CD4-positive, alpha-beta T cell (primary cell): ENCODE measurements at regions not wholly inside any gene's neighbourhood (a gene's known extent, or its start where the extent isn't known, plus 50 kb on each side); places are given as distances from the start of the nearest gene placed in this dataset.
"Not testable (repeated sequence)": the region's sequence is repeated elsewhere in the genome, so short reads cannot be mapped to it uniquely, and the experiment has no call there.

Experiments used
- ATAC-seq: fragments of 200-7000 bp; cut with Tn5 transposase; one replicate; pipeline ENCODE4 v1.10.0; 2022; ENCODE audit warnings: mild to moderate bottlenecking; ENCODE audit not compliant: poor library complexity
- CTCF ChIA-PET: fragments of 350-600 bp; sonication (Branson Sonifier 250); formaldehyde crosslinking; loops from one replicate; lab custom pipeline; 2021; ENCODE audit warnings: antibody characterized with exemption, inconsistent platforms; lab: Charles Lee
- POLR2A ChIA-PET: fragments of 350-600 bp; sonication (Branson Sonifier 250); formaldehyde crosslinking; loops from one replicate; lab custom pipeline; 2021; ENCODE audit warnings: antibody characterized with exemption, inconsistent platforms; lab: Charles Lee
- DNase-seq, 14 experiments: peaks; one replicate each; pipeline ENCODE4 v3.0.0-alpha.2; 2013 to 2020; ENCODE audit warnings: mixed read lengths in 2 of 14
- H3K27ac ChIP-seq, 2 donors: one replicate each; pipeline versions ENCODE4 v1.5.1 to v1.7.0; 2013; ENCODE audit warnings: low read length in 2 of 2, low read depth in 1 of 2, mild to moderate bottlenecking in 1 of 2
- H3K27me3 ChIP-seq, 2 experiments: 1 replicate in 1 of 2; 2 replicates in 1 of 2; pipeline versions ENCODE4 v1.6.1 to v1.7.0; 2013; ENCODE audit warnings: low read length in 2 of 2, control low read depth in 1 of 2, mild to moderate bottlenecking in 1 of 2, moderate library complexity in 1 of 2; ENCODE audit not compliant: insufficient read depth in 2 of 2, control insufficient read depth in 1 of 2
- H3K36me3 ChIP-seq: one replicate; pipeline ENCODE4 v1.6.1; 2013; ENCODE audit warnings: low read length, control low read depth; ENCODE audit not compliant: insufficient read depth
- H3K4me1 ChIP-seq: one replicate; pipeline ENCODE4 v1.6.1; 2013; ENCODE audit warnings: low read length, control low read depth; ENCODE audit not compliant: insufficient read depth
- H3K4me3 ChIP-seq: one replicate; pipeline ENCODE4 v1.5.1; 2013; ENCODE audit warnings: mild to moderate bottlenecking, low read length, moderate library complexity
- H3K9me3 ChIP-seq, 2 experiments: 1 replicate in 1 of 2; 2 replicates in 1 of 2; pipeline versions ENCODE4 v1.6.1 to v1.7.0; 2013; ENCODE audit warnings: low read length in 2 of 2, mild to moderate bottlenecking in 2 of 2, control low read depth in 1 of 2, moderate library complexity in 1 of 2; ENCODE audit not compliant: control insufficient read depth in 1 of 2, insufficient read depth in 1 of 2
- H3K27ac Mint-ChIP-seq: one replicate; pipeline ENCODE4 v1.8.0; 2020; ENCODE audit warnings: mixed read lengths
- H3K27me3 Mint-ChIP-seq: one replicate; pipeline ENCODE4 v1.8.0; 2021; ENCODE audit warnings: mixed read lengths
- H3K36me3 Mint-ChIP-seq: one replicate; pipeline ENCODE4 v1.8.0; 2021; ENCODE audit warnings: low read depth, mixed read lengths
- H3K4me1 Mint-ChIP-seq: one replicate; pipeline ENCODE4 v1.8.0; 2021; ENCODE audit warnings: low read depth, mixed read lengths
- H3K4me3 Mint-ChIP-seq: one replicate; pipeline ENCODE4 v1.8.0; 2020; ENCODE audit warnings: mild to moderate bottlenecking, mixed read lengths
- H3K9me3 Mint-ChIP-seq: one replicate; pipeline ENCODE4 v1.8.0; 2020; ENCODE audit warnings: mixed read lengths
- CTCF ChIP-seq: fragments of 200-600 bp; IDR thresholded peaks from one replicate; pipeline ENCODE4 v1.8.0; 2022; ENCODE audit warnings: antibody characterized with exemption, mild to moderate bottlenecking
- intact Hi-C, 2 experiments: fragments of 100-400 bp; cut with DNase I in 1 of 2; cut with micrococcal nuclease in 1 of 2; formaldehyde crosslinking; loops; one replicate each; pipeline versions ENCODE4 v1.15.1 to v1.9.0; 2023 to 2025; cut with DNase I, micrococcal nuclease

DNA sequence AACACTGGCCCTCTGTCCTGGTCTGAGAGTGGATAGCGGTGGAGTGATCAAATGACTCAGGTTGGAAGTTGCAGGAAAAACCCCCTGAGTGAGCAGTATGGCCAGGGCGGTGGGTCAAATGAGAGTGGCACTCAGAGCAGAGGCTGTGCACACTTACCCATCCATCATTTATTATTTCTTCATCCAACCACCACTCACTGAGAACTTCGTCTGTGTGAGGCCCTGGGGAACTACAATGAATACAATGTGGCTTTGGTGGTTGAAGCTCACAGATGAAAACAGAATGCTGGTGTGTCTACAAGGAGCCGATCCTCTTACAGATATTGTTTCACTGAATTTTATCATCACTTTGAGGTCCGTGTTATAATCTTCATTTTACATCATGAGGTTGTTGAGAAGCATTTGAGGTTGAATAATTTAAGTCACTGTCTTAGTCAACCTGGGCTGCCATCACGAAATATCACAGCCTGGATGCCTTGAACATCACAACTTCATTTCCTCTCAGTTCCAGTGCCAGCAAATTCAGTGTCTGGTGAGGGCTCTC lies 73.4 kb upstream of the ID2 start:
- Mint-ChIP-seq H3K4me3 (no peak overlapping the region), H3K36me3 (no peaks in the 10 kb centered on the region)
- intact Hi-C loops = no loop called here

GRCh38 chr2:8609357-8609811 lies 72.5 kb upstream of the ID2 start:
- no peak for ATAC-seq
- Mint-ChIP-seq H3K9me3 (peaks cover 3% of the 10 kb centered on the region), H3K27ac (no peak overlapping the region), H3K27me3 (no peaks in the 10 kb centered on the region), H3K4me3 (no peak overlapping the region), H3K36me3 (no peaks in the 10 kb centered on the region), H3K4me1 (peaks cover 7% of the 10 kb centered on the region)
- DNase-seq = no peak
- peaks cover 0 to 5% of the 10 kb centered on the region in 2 experiments for H3K9me3 ChIP-seq
- H3K27me3 ChIP-seq = no peaks in the 10 kb centered on the region
- H3K36me3 ChIP-seq = no peaks in the 10 kb centered on the region
- ChIA-PET POLR2A (no interaction called here), CTCF (no interaction called here)
- H3K4me1 ChIP-seq = peaks cover 4% of the 10 kb centered on the region
- intact Hi-C loops = no loop called here
- no peak for TF ChIP-seq CTCF
- no peak overlapping the region for H3K27ac ChIP-seq
- H3K4me3 ChIP-seq = no peak overlapping the region

More for the DNA sequence above, 73.4 kb upstream of the ID2 start:
- ATAC-seq = no peak
- H3K36me3 ChIP-seq = no peaks in the 10 kb centered on the region
- Mint-ChIP-seq H3K27me3 (no peaks in the 10 kb centered on the region), H3K9me3 (peaks cover 3% of the 10 kb centered on the region), H3K4me1 (peaks cover 7% of the 10 kb centered on the region), H3K27ac (no peak overlapping the region)
- H3K9me3 ChIP-seq = peaks cover 0 to 5% of the 10 kb centered on the region in 2 experiments
- no peaks in the 10 kb centered on the region for H3K27me3 ChIP-seq
- no peak overlapping the region for H3K4me3 ChIP-seq
- ChIA-PET CTCF (no interaction called here), POLR2A (no interaction called here)
- H3K4me1 ChIP-seq = peaks cover 4% of the 10 kb centered on the region
- peak in 3 of 14 experiments; percentile 14 to 35 (median 23) for DNase-seq
- no peak for TF ChIP-seq CTCF
- no peak overlapping the region for H3K27ac ChIP-seq

DNA sequence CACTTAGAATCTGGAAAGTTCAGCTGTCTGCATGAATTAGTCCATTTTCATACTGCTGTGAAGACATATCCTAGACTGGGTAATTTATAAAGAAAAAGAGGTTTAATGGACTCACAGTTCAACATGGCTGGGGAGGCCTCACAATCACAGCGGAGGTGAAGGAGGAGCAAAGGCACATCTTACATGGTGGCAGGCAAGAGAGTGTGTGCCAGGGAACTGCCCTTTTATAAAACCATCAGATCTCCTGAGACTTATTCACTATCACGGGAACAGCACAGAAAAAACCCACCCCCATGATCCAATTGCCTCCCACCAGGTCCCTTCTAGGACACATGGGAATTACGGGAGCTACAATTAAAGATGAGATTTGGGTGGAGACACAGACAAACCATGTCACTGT lies 71.1 kb upstream of the ID2 start:
- H3K36me3 Mint-ChIP-seq, intact Hi-C loops, CTCF ChIA-PET, H3K27ac ChIP-seq, H3K27me3 ChIP-seq, H3K4me3 ChIP-seq, H3K9me3 ChIP-seq, H3K27ac Mint-ChIP-seq, POLR2A ChIA-PET, H3K9me3 Mint-ChIP-seq, H3K36me3 ChIP-seq, H3K4me1 ChIP-seq, H3K4me3 Mint-ChIP-seq, DNase-seq, H3K4me1 Mint-ChIP-seq, ATAC-seq, H3K27me3 Mint-ChIP-seq: not testable (repeated sequence)

DNA sequence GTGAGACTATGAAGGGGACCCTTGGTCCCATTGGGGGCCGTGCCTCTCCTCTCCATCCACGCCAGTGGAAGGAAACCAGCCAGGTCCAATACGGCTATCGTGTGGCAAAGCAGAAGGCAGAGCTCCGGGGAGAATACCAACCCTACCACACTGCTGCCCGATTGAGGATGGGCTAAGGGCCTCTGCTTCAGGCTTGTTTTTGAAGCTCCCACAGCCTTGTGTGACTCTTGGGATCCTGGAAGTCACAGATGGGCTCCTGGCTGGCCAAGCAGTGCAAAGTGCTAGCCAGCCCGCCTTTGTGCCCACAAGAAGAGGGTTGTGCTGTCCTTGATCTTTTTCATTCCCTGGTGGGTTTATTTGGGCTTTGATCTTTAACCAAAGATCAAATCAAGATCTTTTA lies 70.6 kb upstream of the ID2 start:
- CTCF ChIA-PET = no interaction called here

More for the DNA sequence above, 70.6 kb upstream of the ID2 start:
- Mint-ChIP-seq H3K9me3 (peaks cover 3% of the 10 kb centered on the region), H3K27me3 (no peaks in the 10 kb centered on the region), H3K27ac (no peak overlapping the region), H3K4me3 (no peak overlapping the region), H3K36me3 (no peaks in the 10 kb centered on the region), H3K4me1 (peaks cover 7% of the 10 kb centered on the region)
- DNase-seq (peak in 1 of 14 experiments; percentile 15), ATAC-seq (no peak)
- Histone ChIP-seq H3K4me3 (no peak overlapping the region), H3K27me3 (no peaks in the 10 kb centered on the region), H3K27ac (no peak overlapping the region), H3K4me1 (peaks cover 4% of the 10 kb centered on the region), H3K9me3 (peaks cover 0 to 5% of the 10 kb centered on the region in 2 experiments), H3K36me3 (no peaks in the 10 kb centered on the region)
- TF ChIP-seq CTCF = no peak
- intact Hi-C loops = no loop called here
- POLR2A ChIA-PET = no interaction called here
